ENCODE measurements at regions not wholly inside any gene's neighbourhood (a gene's known extent, or its start where the extent isn't known, plus 50 kb on each side); places are given as distances from the start of the nearest gene placed in this dataset.

GRCh38 chr2:17191223-17191622 lies 327.0 kb downstream of the RAD51AP2 start:
- H3K27ac ChIP-seq = no peak overlapping the region
- no peak for DNase-seq
- in situ Hi-C loops (cut with HindIII; ENCODE audit: low pct_ligation_motif_present, low sequenced_read_pairs) = no loop called here
- H3K36me3 ChIP-seq (replicated peaks) = no peaks in the 10 kb centered on the region
- H3K27me3 ChIP-seq (replicated peaks) = no peaks in the 10 kb centered on the region
- no peak overlapping the region for H3K4me3 ChIP-seq (ENCODE audit: low read depth, low read length)
- TF ChIP-seq CTCF (IDR thresholded peaks at IDR 0.05; ENCODE audit: low read depth, low read length, missing control alignments) = no peak

- H3K27me3 ChIP-seq (replicated peaks) = no peaks in the 10 kb centered on the region
- no peak for DNase-seq
- no peak for TF ChIP-seq CTCF (IDR thresholded peaks at IDR 0.05; ENCODE audit: low read depth, low read length, missing control alignments)
- H3K36me3 ChIP-seq (replicated peaks) = no peaks in the 10 kb centered on the region
- H3K4me3 ChIP-seq (ENCODE audit: low read depth, low read length) = no peak overlapping the region
- H3K27ac ChIP-seq = no peak overlapping the region
- in situ Hi-C loops (cut with HindIII; ENCODE audit: low pct_ligation_motif_present, low sequenced_read_pairs) = no loop called here
Observed at GRCh38 chr2:17190527-17190926, 327.7 kb downstream of the RAD51AP2 start.

- H3K4me3 ChIP-seq (ENCODE audit: low read depth, low read length) = no peak overlapping the region
- no peak for TF ChIP-seq CTCF (IDR thresholded peaks at IDR 0.05; ENCODE audit: low read depth, low read length, missing control alignments)
- no peaks in the 10 kb centered on the region for H3K36me3 ChIP-seq (replicated peaks)
- no peak for DNase-seq
- in situ Hi-C loops (cut with HindIII; ENCODE audit: low pct_ligation_motif_present, low sequenced_read_pairs) = no loop called here
- H3K27ac ChIP-seq = no peak overlapping the region
- H3K27me3 ChIP-seq (replicated peaks) = no peaks in the 10 kb centered on the region
Observed at GRCh38 chr2:17188721-17189120, 329.5 kb downstream of the RAD51AP2 start.

DNA sequence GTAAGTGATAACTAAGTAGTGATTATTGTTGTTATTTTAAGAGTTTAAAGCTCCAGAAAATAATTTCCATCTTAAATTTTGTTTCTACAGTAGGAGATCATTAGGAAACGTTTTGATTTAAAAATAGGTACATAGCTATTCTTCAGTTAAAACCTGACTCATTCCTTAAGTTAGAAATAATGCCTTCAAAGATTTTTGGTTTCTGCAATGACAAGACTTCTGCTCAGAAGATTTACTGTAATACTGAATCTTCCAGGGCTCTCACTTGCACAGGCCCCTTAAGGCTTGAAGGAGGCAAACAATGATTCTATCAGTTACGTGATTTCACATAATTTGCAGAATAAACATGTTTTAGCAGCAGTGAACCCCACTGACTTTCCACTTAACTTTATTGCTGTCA lies 333.7 kb downstream of the RAD51AP2 start:
- in situ Hi-C loops (cut with HindIII; ENCODE audit: low pct_ligation_motif_present, low sequenced_read_pairs) = no loop called here
- Histone ChIP-seq H3K27me3 (replicated peaks) (no peaks in the 10 kb centered on the region), H3K4me3 (ENCODE audit: low read depth, low read length) (no peak overlapping the region), H3K27ac (no peak overlapping the region), H3K36me3 (replicated peaks) (no peaks in the 10 kb centered on the region)
- TF ChIP-seq CTCF (IDR thresholded peaks at IDR 0.05; ENCODE audit: low read depth, low read length, missing control alignments) = no peak
- no peak for DNase-seq

DNA sequence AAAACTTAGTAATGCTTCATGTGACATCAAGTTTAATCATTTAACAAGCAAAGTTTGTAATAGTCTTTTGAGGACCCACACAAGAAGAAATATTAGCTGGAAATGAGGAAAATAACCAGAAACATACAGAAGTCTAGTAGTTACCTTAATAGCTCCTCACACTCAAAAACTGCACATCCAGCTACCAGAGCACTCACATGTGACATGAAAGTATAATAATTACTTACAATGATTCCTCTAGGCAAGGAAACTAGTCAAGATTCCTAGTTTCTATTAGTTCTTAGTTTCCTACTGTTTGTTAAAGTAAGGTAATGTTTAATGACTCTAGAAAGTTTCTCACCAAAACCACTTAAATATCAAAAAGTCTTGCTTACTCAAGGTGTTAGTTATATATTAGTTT lies 335.8 kb downstream of the RAD51AP2 start:
- Histone ChIP-seq H3K36me3 (replicated peaks) (no peaks in the 10 kb centered on the region), H3K4me3 (ENCODE audit: low read depth, low read length) (no peak overlapping the region), H3K27me3 (replicated peaks) (no peaks in the 10 kb centered on the region), H3K27ac (no peak overlapping the region)
- DNase-seq = no peak
- no peak for TF ChIP-seq CTCF (IDR thresholded peaks at IDR 0.05; ENCODE audit: low read depth, low read length, missing control alignments)
- in situ Hi-C loops (cut with HindIII; ENCODE audit: low pct_ligation_motif_present, low sequenced_read_pairs) = no loop called here

DNA sequence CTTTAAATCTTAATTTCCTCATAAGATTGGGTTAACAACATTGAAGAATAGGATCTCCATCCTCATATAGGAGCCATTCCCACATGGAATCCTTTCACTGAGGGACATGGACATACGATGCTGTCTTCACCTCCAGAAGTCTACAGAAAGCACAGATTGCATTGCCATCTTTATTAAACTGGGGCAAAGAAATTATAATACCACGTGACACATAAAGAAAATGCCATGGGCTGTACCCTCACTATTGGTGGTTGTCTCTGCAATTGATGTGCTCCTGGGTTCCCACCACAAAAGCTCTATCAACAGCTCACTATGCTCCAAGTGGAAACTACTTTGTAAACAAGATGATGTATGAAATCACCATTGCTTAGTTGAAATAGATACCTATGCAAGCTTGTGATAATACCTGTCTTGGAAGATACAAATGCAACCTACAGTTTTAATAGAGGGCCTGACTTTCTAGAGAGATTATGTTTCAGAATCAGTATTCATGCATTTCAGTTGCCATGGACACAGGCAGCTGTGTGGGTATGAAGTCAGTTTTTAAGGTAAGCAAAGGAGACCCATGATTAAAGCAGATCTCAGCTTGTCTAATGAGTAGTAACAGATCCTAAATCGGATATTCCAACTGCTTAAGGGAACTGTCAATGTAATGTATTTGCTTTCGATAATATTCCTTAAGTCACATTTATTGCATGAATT lies 337.0 kb downstream of the RAD51AP2 start:
- in situ Hi-C loops (cut with HindIII; ENCODE audit: low pct_ligation_motif_present, low sequenced_read_pairs) = no loop called here

More for the DNA sequence above, 337.0 kb downstream of the RAD51AP2 start:
- DNase-seq = no peak
- Histone ChIP-seq H3K4me3 (ENCODE audit: low read depth, low read length) (no peak overlapping the region), H3K27ac (no peak overlapping the region), H3K36me3 (replicated peaks) (no peaks in the 10 kb centered on the region), H3K27me3 (replicated peaks) (no peaks in the 10 kb centered on the region)
- no peak for TF ChIP-seq CTCF (IDR thresholded peaks at IDR 0.05; ENCODE audit: low read depth, low read length, missing control alignments)

All from brain microvascular endothelial cell (primary cell).